BLaER1 treated with 17β-estradiol and CSF1 and Interleukin-3, amounts not matched to agents 10 nM and 100 nM (cell line): ENCODE measurements at regions not wholly inside any gene's neighbourhood (a gene's known extent, or its start where the extent isn't known, plus 50 kb on each side); places are given as distances from the start of the nearest gene placed in this dataset.

ENCODE experiments used
- H3K27ac ChIP-seq, 11 experiments: shearing (Covaris generic); formaldehyde crosslinking; 2 replicates each; pipeline ENCODE4 v1.8.1; 2022
- H3K27me3 ChIP-seq, 11 experiments: shearing (Covaris generic); formaldehyde crosslinking; 2 replicates each; pipeline ENCODE4 v1.8.1; 2022
- H3K36me3 ChIP-seq, 11 experiments: shearing (Covaris generic); formaldehyde crosslinking; 2 replicates each; pipeline ENCODE4 v1.8.1; 2022
- H3K4me1 ChIP-seq, 10 experiments: shearing (Covaris generic); formaldehyde crosslinking; 2 replicates each; pipeline ENCODE4 v1.8.1; 2022
- H3K4me2 ChIP-seq, 11 experiments: shearing (Covaris generic); formaldehyde crosslinking; 2 replicates each; pipeline ENCODE4 v1.8.1; 2022
- H3K4me3 ChIP-seq, 10 experiments: shearing (Covaris generic); formaldehyde crosslinking; 2 replicates each; pipeline ENCODE4 v1.8.1; 2022
- H3K9ac ChIP-seq, 11 experiments: shearing (Covaris generic); formaldehyde crosslinking; 2 replicates each; pipeline ENCODE4 v1.8.1; 2022
- H3K9me3 ChIP-seq, 11 experiments: shearing (Covaris generic); formaldehyde crosslinking; replicated peaks in 1 of 11; 2 replicates each; pipeline ENCODE4 v1.8.1; 2022
- H4K20me1 ChIP-seq, 11 experiments: shearing (Covaris generic); formaldehyde crosslinking; 2 replicates each; pipeline ENCODE4 v1.8.1; 2022
- Cebpa-rat ChIP-seq, 11 experiments: shearing (Covaris generic); IDR thresholded peaks; 2 replicates each; pipeline ENCODE4 v1.8.1; 2022

- no peak for TF ChIP-seq Cebpa-rat (IDR thresholded peaks at IDR 0.05)
- no peaks in the 10 kb centered on the region for H4K20me1 ChIP-seq
- no peak overlapping the region for H3K9ac ChIP-seq
- H3K4me1 ChIP-seq: no peaks in the 10 kb centered on the region
- no peak overlapping the region for H3K4me2 ChIP-seq
- peaks cover 0 to 6% (median 0%) of the 10 kb centered on the region in 11 experiments; a peak in 2 of 22 replicates for H3K9me3 ChIP-seq
- H3K36me3 ChIP-seq: no peaks in the 10 kb centered on the region
- H3K27ac ChIP-seq: no peak overlapping the region
- H3K4me3 ChIP-seq: no peak overlapping the region
- H3K27me3 ChIP-seq: no peaks in the 10 kb centered on the region
Measured at GRCh38 chr1:30450148-30450817, 273.1 kb downstream of the MATN1 start.

DNA sequence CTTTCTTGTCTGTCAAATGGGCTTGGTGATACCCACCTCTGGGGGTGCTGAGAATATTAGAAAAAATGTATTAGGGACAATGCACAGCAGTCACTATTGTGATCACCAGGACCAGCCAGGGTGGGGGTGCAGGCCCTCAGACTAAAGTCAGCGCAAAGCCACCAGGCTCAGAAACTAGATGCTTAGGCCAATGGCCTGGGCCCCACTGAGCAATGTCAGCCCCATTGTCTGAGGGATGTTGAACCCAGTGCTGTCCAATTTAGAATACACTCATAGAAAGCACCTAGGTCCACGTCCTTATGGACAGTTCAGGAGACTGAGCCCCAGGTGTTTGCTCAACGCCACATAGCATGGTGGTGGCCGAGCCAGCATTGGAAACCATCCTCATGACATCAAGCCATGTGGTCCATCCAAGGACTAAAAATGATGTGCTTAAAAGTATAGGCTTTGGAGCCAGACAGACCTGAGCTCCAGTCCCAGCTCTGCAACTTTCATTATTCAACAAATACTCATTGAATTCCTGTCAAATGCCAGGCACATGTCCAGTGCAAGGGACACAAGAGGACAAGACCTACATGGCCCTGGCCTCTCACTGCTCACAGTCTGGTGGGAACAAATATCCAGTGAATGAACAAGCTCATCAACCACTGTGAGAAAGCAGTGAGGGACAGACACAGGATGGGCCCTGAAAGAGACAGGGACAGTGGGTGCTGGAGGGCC lies 273.8 kb downstream of the MATN1 start:
- Histone ChIP-seq H3K9ac (no peak overlapping the region), H3K9me3 (peaks cover 0 to 6% (median 0%) of the 10 kb centered on the region in 11 experiments; a peak in 3 of 22 replicates), H3K4me1 (no peaks in the 10 kb centered on the region), H3K4me3 (no peak overlapping the region), H3K36me3 (no peaks in the 10 kb centered on the region), H4K20me1 (no peaks in the 10 kb centered on the region), H3K27me3 (no peaks in the 10 kb centered on the region), H3K27ac (no peak overlapping the region), H3K4me2 (no peak overlapping the region)
- no peak for TF ChIP-seq Cebpa-rat (IDR thresholded peaks at IDR 0.05)

GRCh38 chr1:30449003-30449402 lies 274.4 kb downstream of the MATN1 start:
- Histone ChIP-seq H3K9ac (no peak overlapping the region), H3K4me1 (no peaks in the 10 kb centered on the region), H3K9me3 (peaks cover 0 to 8% (median 0%) of the 10 kb centered on the region in 11 experiments; a peak in 3 of 22 replicates), H4K20me1 (no peaks in the 10 kb centered on the region), H3K27me3 (no peaks in the 10 kb centered on the region), H3K4me2 (no peak overlapping the region), H3K27ac (no peak overlapping the region), H3K36me3 (no peaks in the 10 kb centered on the region), H3K4me3 (no peak overlapping the region)
- TF ChIP-seq Cebpa-rat (IDR thresholded peaks at IDR 0.05): no peak

GRCh38 chr1:30447701-30448100 lies 275.7 kb downstream of the MATN1 start:
- Histone ChIP-seq H3K27me3 (no peaks in the 10 kb centered on the region), H3K36me3 (no peaks in the 10 kb centered on the region), H3K4me3 (no peak overlapping the region), H3K4me1 (no peaks in the 10 kb centered on the region), H3K9ac (no peak overlapping the region), H4K20me1 (no peaks in the 10 kb centered on the region), H3K9me3 (peaks cover 0 to 8% (median 0%) of the 10 kb centered on the region in 11 experiments; a peak in 2 of 22 replicates), H3K4me2 (no peak overlapping the region), H3K27ac (no peak overlapping the region)
- TF ChIP-seq Cebpa-rat (IDR thresholded peaks at IDR 0.05): no peak

DNA sequence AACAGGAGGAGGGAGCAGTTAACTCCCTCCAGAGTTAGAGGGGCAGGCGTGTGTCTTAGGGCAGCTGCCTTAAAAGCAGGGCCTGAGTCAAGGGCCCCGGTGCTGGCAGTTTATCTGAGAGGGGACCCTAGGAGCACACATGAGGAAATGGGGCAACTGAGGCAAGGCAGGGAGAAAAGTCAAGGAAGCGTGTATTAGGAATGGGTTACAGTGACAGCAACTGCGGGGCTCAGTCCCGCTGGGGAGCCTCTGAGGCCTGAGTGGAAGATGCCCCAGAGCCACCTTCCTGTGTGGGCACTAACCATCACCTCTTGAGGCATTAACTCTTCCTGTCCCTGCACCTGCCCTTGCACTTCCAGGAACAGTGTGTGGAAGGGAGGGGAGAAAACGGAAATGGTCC lies 276.3 kb downstream of the MATN1 start:
- Histone ChIP-seq H3K9ac (no peak overlapping the region), H3K27ac (no peak overlapping the region), H4K20me1 (no peaks in the 10 kb centered on the region), H3K36me3 (no peaks in the 10 kb centered on the region), H3K4me1 (no peaks in the 10 kb centered on the region), H3K9me3 (peaks cover 0 to 8% (median 0%) of the 10 kb centered on the region in 11 experiments; a peak in 2 of 22 replicates), H3K4me3 (no peak overlapping the region), H3K27me3 (no peaks in the 10 kb centered on the region), H3K4me2 (no peak overlapping the region)
- no peak for TF ChIP-seq Cebpa-rat (IDR thresholded peaks at IDR 0.05)

- Histone ChIP-seq H3K4me1 (no peaks in the 10 kb centered on the region), H3K36me3 (no peaks in the 10 kb centered on the region), H3K4me2 (no peak overlapping the region), H3K4me3 (no peak overlapping the region), H3K9ac (no peak overlapping the region), H3K9me3 (peaks cover 0 to 8% (median 0%) of the 10 kb centered on the region in 11 experiments; a peak in 2 of 22 replicates), H3K27ac (no peak overlapping the region), H3K27me3 (no peaks in the 10 kb centered on the region), H4K20me1 (no peaks in the 10 kb centered on the region)
- no peak for TF ChIP-seq Cebpa-rat (IDR thresholded peaks at IDR 0.05)
Measured at GRCh38 chr1:30446508-30446907, 276.9 kb downstream of the MATN1 start.

DNA sequence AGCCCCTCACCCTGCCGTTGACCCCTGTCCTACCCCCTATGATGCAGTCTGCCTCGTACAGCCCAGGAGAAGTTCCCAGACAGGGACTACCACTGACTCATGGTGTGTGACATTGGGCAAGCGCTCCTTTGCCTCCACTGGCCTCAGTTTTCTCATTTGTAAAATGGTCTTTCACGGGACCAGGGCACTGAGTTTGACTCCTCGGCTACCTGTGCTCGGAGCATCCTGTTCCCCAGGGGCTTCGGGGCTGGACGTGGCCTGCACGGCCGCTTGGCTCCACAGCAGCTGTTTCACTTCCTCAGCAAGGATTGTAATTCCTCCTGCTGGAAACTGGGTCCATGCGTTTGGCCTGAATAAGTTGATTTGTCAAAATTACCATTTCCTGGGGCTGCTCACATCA lies 277.3 kb downstream of the MATN1 start:
- H3K9me3 ChIP-seq: peaks cover 0 to 8% (median 0%) of the 10 kb centered on the region in 11 experiments; a peak in 2 of 22 replicates
- no peak overlapping the region for H3K9ac ChIP-seq
- H3K4me1 ChIP-seq: no peaks in the 10 kb centered on the region

GRCh38 chr1:30445449-30445848 lies 277.9 kb downstream of the MATN1 start:
- H4K20me1 ChIP-seq: no peaks in the 10 kb centered on the region
- no peak for TF ChIP-seq Cebpa-rat (IDR thresholded peaks at IDR 0.05)
- no peaks in the 10 kb centered on the region for H3K4me1 ChIP-seq
- no peak overlapping the region for H3K9ac ChIP-seq
- H3K27ac ChIP-seq: no peak overlapping the region
- no peak overlapping the region for H3K4me3 ChIP-seq
- no peak overlapping the region for H3K4me2 ChIP-seq
- H3K27me3 ChIP-seq: no peaks in the 10 kb centered on the region
- H3K9me3 ChIP-seq: peaks cover 0 to 8% (median 0%) of the 10 kb centered on the region in 11 experiments; a peak in 2 of 22 replicates
- H3K36me3 ChIP-seq: no peaks in the 10 kb centered on the region

More for the DNA sequence above, 277.3 kb downstream of the MATN1 start:
- Histone ChIP-seq H3K27ac (no peak overlapping the region), H3K4me3 (no peak overlapping the region), H4K20me1 (no peaks in the 10 kb centered on the region), H3K4me2 (no peak overlapping the region), H3K36me3 (no peaks in the 10 kb centered on the region), H3K27me3 (no peaks in the 10 kb centered on the region)
- no peak for TF ChIP-seq Cebpa-rat (IDR thresholded peaks at IDR 0.05)

GRCh38 chr1:30444850-30445249 lies 278.5 kb downstream of the MATN1 start:
- Histone ChIP-seq H4K20me1 (no peaks in the 10 kb centered on the region), H3K27ac (no peak overlapping the region), H3K36me3 (no peaks in the 10 kb centered on the region), H3K4me2 (no peak overlapping the region), H3K27me3 (no peaks in the 10 kb centered on the region), H3K9me3 (peaks cover 0 to 8% (median 0%) of the 10 kb centered on the region in 11 experiments; a peak in 2 of 22 replicates), H3K9ac (no peak overlapping the region), H3K4me1 (no peaks in the 10 kb centered on the region), H3K4me3 (no peak overlapping the region)
- TF ChIP-seq Cebpa-rat (IDR thresholded peaks at IDR 0.05): no peak
